22Rv1 (cell line): ENCODE measurements at regions not wholly inside any gene's neighbourhood (a gene's known extent, or its start where the extent isn't known, plus 50 kb on each side); places are given as distances from the start of the nearest gene placed in this dataset.

Experiments used
- CTCF ChIP-seq: fragments of 450-650 bp; IDR thresholded peaks from 2 replicates; pipeline ENCODE4 v1.5.1; 2017; ENCODE audit warnings: mild to moderate bottlenecking
- ZFX ChIP-seq: fragments of 450-650 bp; IDR thresholded peaks from 2 replicates; pipeline ENCODE4 v1.6.1; 2017; ENCODE audit warnings: antibody characterized with exemption, borderline replicate concordance

- no peak for TF ChIP-seq ZFX
- no peak for TF ChIP-seq CTCF
These were observed 354.9 kb upstream of the SNX7 start for GRCh38 chr1:98306517-98307089.
